K562 (cell line): ENCODE measurements at regions not wholly inside any gene's neighbourhood (a gene's known extent, or its start where the extent isn't known, plus 50 kb on each side); places are given as distances from the start of the nearest gene placed in this dataset.

Experiments used
- ATAC-seq: fragments of 200-7000 bp; cut with Tn5 transposase; 3 replicates; pipeline ENCODE4 v1.9.1; 2020; ENCODE audit warnings: moderate library complexity
- BruUV-seq: library from RNA; stranded (reverse); fragments of 400-500 nt; replicated peaks from 2 replicates; lab custom pipeline; 2021; lab: Mats Ljungman, UMichigan
- CTCF ChIA-PET: fragments of 300-600 bp; formaldehyde crosslinking; extraction: SDS; loops from one replicate; lab custom pipeline; 2021; ENCODE audit warnings: low intra/inter-chr PET ratio; lab: Yijun Ruan, JAX
- POLR2A ChIA-PET: fragments of 300-600, 350-650 bp; sonication (Branson Sonifier 250); formaldehyde crosslinking; extraction: SDS; loops from one replicate; lab custom pipeline; 2021; ENCODE audit warnings: antibody characterized with exemption, inconsistent platforms; lab: Yijun Ruan, JAX
- DNase-seq, 4 experiments: peaks; one replicate each; pipeline versions ENCODE4 v3.0.0 to v3.0.0-alpha.2; 2011 to 2018; ENCODE audit warnings: low spot score in 3 of 4, mixed read lengths in 3 of 4; ENCODE audit errors: extremely low read depth in 1 of 4
- FAIRE-seq: peaks from 2 replicates; lab custom pipeline; 2011; peaks lifted over from hg19 to GRCh38; lab: Jason Lieb, UNC
- H2AFZ ChIP-seq: 2 replicates; pipeline ENCODE4 v1.6.0; 2011; ENCODE audit warnings: low read depth, low read length, control low read depth, inconsistent platforms
- H3K27ac ChIP-seq: fragments of 200-600 bp; 3 replicates; pipeline ENCODE4 v1.8.0; 2011; ENCODE audit warnings: low read depth, mild to moderate bottlenecking, control low read depth, inconsistent platforms, low read length, moderate library complexity, mixed read lengths; ENCODE audit errors: extremely low read depth
- H3K27me3 ChIP-seq, 2 experiments: fragments of 300-600 bp in 1 of 2; 2 replicates in 1 of 2; 3 replicates in 1 of 2; pipeline versions ENCODE4 v1.6.0 to v1.8.0; 2011; ENCODE audit warnings: inconsistent platforms in 2 of 2, low read length in 2 of 2, mild to moderate bottlenecking in 1 of 2, mixed read lengths in 1 of 2, moderate library complexity in 1 of 2; ENCODE audit not compliant: control insufficient read depth in 2 of 2, insufficient read depth in 2 of 2
- H3K36me3 ChIP-seq: fragments of 300-600 bp; 3 replicates; pipeline ENCODE4 v1.8.0; 2011; ENCODE audit warnings: mild to moderate bottlenecking, low read length, inconsistent platforms; ENCODE audit not compliant: control insufficient read depth, insufficient read depth
- H3K4me1 ChIP-seq, 2 experiments: fragments of 200-600 bp in 1 of 2; replicated peaks in 1 of 2; 2 replicates in 1 of 2; 3 replicates in 1 of 2; pipeline versions ENCODE4 v1.5.1 to v1.8.0; 2011; ENCODE audit warnings: inconsistent platforms in 2 of 2, low read length in 2 of 2, mild to moderate bottlenecking in 1 of 2, mixed read lengths in 1 of 2, moderate library complexity in 1 of 2; ENCODE audit not compliant: control insufficient read depth in 2 of 2, insufficient read depth in 2 of 2
- H3K4me2 ChIP-seq: 2 replicates; pipeline ENCODE4 v1.6.1; 2011; ENCODE audit warnings: low read length, control low read depth, inconsistent platforms, mixed read lengths; ENCODE audit not compliant: insufficient read depth
- H3K4me3 ChIP-seq: fragments of 200-600 bp; sonication (generic), shearing (Covaris generic); 2 replicates; pipeline ENCODE4 v1.5.1; 2016; ENCODE audit warnings: control low read depth, inconsistent platforms
- H3K79me2 ChIP-seq: fragments of 200-600 bp; 3 replicates; pipeline ENCODE4 v1.8.0; 2011; ENCODE audit warnings: low read length, inconsistent platforms; ENCODE audit not compliant: control insufficient read depth, insufficient read depth
- H3K9ac ChIP-seq, 2 experiments: 2 replicates each; pipeline versions ENCODE4 v1.6.0 to v1.6.1; 2011; ENCODE audit warnings: low read depth in 2 of 2, low read length in 2 of 2, control low read depth in 1 of 2, inconsistent platforms in 1 of 2, mild to moderate bottlenecking in 1 of 2, mixed read lengths in 1 of 2; ENCODE audit not compliant: insufficient read depth in 1 of 2
- H3K9me1 ChIP-seq: one replicate; pipeline ENCODE4 v1.6.0; 2011; ENCODE audit warnings: inconsistent platforms, mild to moderate bottlenecking, low read length, moderate library complexity; ENCODE audit not compliant: control insufficient read depth, insufficient read depth
- H3K9me3 ChIP-seq: replicated peaks from 2 replicates; pipeline ENCODE4 v1.5.1; 2011; ENCODE audit warnings: low read depth, low read length, inconsistent platforms; ENCODE audit not compliant: control insufficient read depth, insufficient read depth
- H4K20me1 ChIP-seq: replicated peaks from 2 replicates; pipeline ENCODE4 v1.6.1; 2011; ENCODE audit warnings: low read length, inconsistent platforms, mixed read lengths; ENCODE audit not compliant: control insufficient read depth, insufficient read depth
- BCL6 ChIP-seq: fragments of 250-450 bp; sonication (Bioruptor Pico); IDR thresholded peaks from 2 replicates; pipeline ENCODE4 v1.4.0; 2020
- C11orf30 ChIP-seq: fragments of 450-650 bp; IDR thresholded peaks from 2 replicates; pipeline ENCODE4 v1.6.1; 2016; ENCODE audit warnings: low read depth, mild to moderate bottlenecking
- CBX3 ChIP-seq, 2 experiments: IDR thresholded peaks; 1 replicate in 1 of 2; 2 replicates in 1 of 2; pipeline ENCODE4 v1.6.1; 2012; ENCODE audit warnings: inconsistent platforms in 2 of 2, low read length in 2 of 2, borderline replicate concordance in 1 of 2, control low read depth in 1 of 2
- CBX5 ChIP-seq: IDR thresholded peaks from 2 replicates; pipeline ENCODE4 v1.6.1; 2014; ENCODE audit warnings: low read depth, borderline replicate concordance
- GATAD2B ChIP-seq: fragments of 450-650 bp; IDR thresholded peaks from 2 replicates; pipeline ENCODE4 v1.6.1; 2017; ENCODE audit warnings: mild to moderate bottlenecking, borderline replicate concordance
- POLR2G ChIP-seq: fragments of 200-400 bp; formaldehyde crosslinking; IDR thresholded peaks from 2 replicates; pipeline ENCODE4 v1.6.1; 2017; ENCODE audit warnings: low read depth, mild to moderate bottlenecking, antibody characterized with exemption, low read length, moderate library complexity
- SMC3 ChIP-seq: conservative IDR thresholded peaks from 2 replicates; pipeline ENCODE4 v1.6.1; 2011; ENCODE audit warnings: low read depth, low read length, improper control_type of control experiment; ENCODE audit not compliant: insufficient read depth
- SNIP1 ChIP-seq: fragments of 450-650 bp; IDR thresholded peaks from 2 replicates; pipeline ENCODE4 v1.7.1; 2017; ENCODE audit warnings: low read depth, mild to moderate bottlenecking
- TEAD2 ChIP-seq: fragments of 450-650 bp; IDR thresholded peaks from 2 replicates; pipeline ENCODE4 v1.6.1; 2016; ENCODE audit warnings: missing genetic modification characterization, control low read depth, missing compliant biosample characterization
- ZBTB33 ChIP-seq: sonication (generic); formaldehyde crosslinking; IDR thresholded peaks from 2 replicates; pipeline ENCODE4 v1.8.1; 2023; ENCODE audit warnings: mild to moderate bottlenecking, missing genetic modification reagents
- ZBTB7A ChIP-seq: IDR thresholded peaks from 2 replicates; pipeline ENCODE4 v1.6.1; 2011; ENCODE audit warnings: low read depth, mild to moderate bottlenecking, low read length, moderate library complexity, borderline replicate concordance; ENCODE audit not compliant: control insufficient read depth
- ZNF395 ChIP-seq: fragments of 200-800 bp; sonication (Bioruptor generic); IDR thresholded peaks from 2 replicates; pipeline ENCODE4 v1.6.1; 2017; ENCODE audit warnings: missing genetic modification characterization, missing compliant biosample characterization
- ZNF408 ChIP-seq: fragments of 250-450 bp; sonication (Bioruptor Pico); IDR thresholded peaks from 2 replicates; pipeline ENCODE4 v1.4.0; 2020; ENCODE audit warnings: low read depth, mild to moderate bottlenecking, moderate library complexity
- ZNF436 ChIP-seq: fragments of 250-450, 450-650 bp; sonication (Bioruptor Pico); formaldehyde crosslinking; IDR thresholded peaks from 2 replicates; pipeline ENCODE4 v1.7.0; 2020; ENCODE audit warnings: mild to moderate bottlenecking
- ZNF57 ChIP-seq: fragments of 450-650 bp; formaldehyde crosslinking; IDR thresholded peaks from 2 replicates; pipeline ENCODE4 v1.4.0; 2020; ENCODE audit warnings: mild to moderate bottlenecking, moderate library complexity
- ZNF717 ChIP-seq: fragments of 250-450 bp; sonication (Bioruptor Pico); IDR thresholded peaks from 2 replicates; pipeline ENCODE4 v1.5.0; 2021
- WGBS: fragments of 100-300 bp; shearing (Covaris generic); methylation state at CpG from one replicate; pipeline ENCODE4 v1.1.6; 2016; ENCODE audit warnings: low coverage, mixed read lengths; ENCODE audit not compliant: insufficient coverage; ENCODE audit errors: missing lambda C conversion rate; 5-methylcytosine and 5-hydroxymethylcytosine counted together
- in situ Hi-C: fragments of 300-500 bp; cut with MboI; formaldehyde crosslinking; loops from 4 replicates; pipeline ENCODE4 v1.15.0; 2018; ENCODE audit warnings: inconsistent platforms, mixed read lengths
- intact Hi-C: fragments of 100-400 bp; cut with micrococcal nuclease; formaldehyde crosslinking; loops from 2 replicates; pipeline ENCODE4 v1.14.2; 2022

GRCh38 chr1:62384276-62385005 lies 52.4 kb upstream of the USP1 start (continued):
- no peak for TF ChIP-seq SMC3
- TF ChIP-seq, all 486 proteins: peak for 0

- no peaks in the 10 kb centered on the region for H3K36me3 ChIP-seq
- H2AFZ ChIP-seq, result no peak overlapping the region
- peaks cover 12 to 14% of the 10 kb centered on the region in 2 experiments; a peak in 3 of 5 replicates for H3K27me3 ChIP-seq
- ChIA-PET POLR2A (interaction anchor here (1.4 kb wide), 1 partner anchor 15 kb away, joined by 3 read pairs; no protein-coding TSS in a partner anchor), CTCF (no interaction called here)
- in situ Hi-C loops, result no loop called here
- H4K20me1 ChIP-seq, result no peaks in the 10 kb centered on the region
- no peak for FAIRE-seq
- no peak overlapping the region for H3K4me2 ChIP-seq
- H3K9me3 ChIP-seq, result no peaks in the 10 kb centered on the region
- no peak for ATAC-seq
- H3K9ac ChIP-seq, result no peak overlapping the region
- 4% methylated on average over 5 of the region's 5 CpGs for WGBS
- H3K27ac ChIP-seq, result no peak overlapping the region
- no peak for DNase-seq
- H3K9me1 ChIP-seq, result no peaks in the 10 kb centered on the region
- no TSS peak for BruUV-seq
- no peak overlapping the region for H3K4me3 ChIP-seq
- intact Hi-C loops, result no loop called here
- H3K4me1 ChIP-seq, result no peaks in the 10 kb centered on the region
- no peaks in the 10 kb centered on the region for H3K79me2 ChIP-seq
- TF ChIP-seq SNIP1, result no peak
- no peak for TF ChIP-seq ZNF436 (CRISPR knock-in tag)
- TF ChIP-seq ZNF395 (CRISPR knock-in tag), result no peak
- no peak for TF ChIP-seq TEAD2 (tag)
- no peak for TF ChIP-seq POLR2G
- no peak for TF ChIP-seq ZNF408
- no peak for TF ChIP-seq CBX5
- TF ChIP-seq CBX3 (IDR thresholded peaks at IDR 0.05; ENCODE audit: borderline replicate concordance in 1 of 2, low read length in 2 of 2), result no peak
- no peak for TF ChIP-seq ZNF717 (CRISPR knock-in tag)
- TF ChIP-seq ZNF57 (CRISPR knock-in tag), result no peak
- no peak for TF ChIP-seq BCL6 (CRISPR knock-in tag)
- no peak for TF ChIP-seq ZBTB33
- TF ChIP-seq ZBTB7A, result no peak
- no peak for TF ChIP-seq GATAD2B
- no peak for TF ChIP-seq C11orf30
Observed at GRCh38 chr1:62385923-62386322, 50.9 kb upstream of the USP1 start.
